ENCODE measurements at regions not wholly inside any gene's neighbourhood (a gene's known extent, or its start where the extent isn't known, plus 50 kb on each side); places are given as distances from the start of the nearest gene placed in this dataset.
"Not testable (repeated sequence)": the region's sequence is repeated elsewhere in the genome, so short reads cannot be mapped to it uniquely, and the experiment has no call there.

DNA sequence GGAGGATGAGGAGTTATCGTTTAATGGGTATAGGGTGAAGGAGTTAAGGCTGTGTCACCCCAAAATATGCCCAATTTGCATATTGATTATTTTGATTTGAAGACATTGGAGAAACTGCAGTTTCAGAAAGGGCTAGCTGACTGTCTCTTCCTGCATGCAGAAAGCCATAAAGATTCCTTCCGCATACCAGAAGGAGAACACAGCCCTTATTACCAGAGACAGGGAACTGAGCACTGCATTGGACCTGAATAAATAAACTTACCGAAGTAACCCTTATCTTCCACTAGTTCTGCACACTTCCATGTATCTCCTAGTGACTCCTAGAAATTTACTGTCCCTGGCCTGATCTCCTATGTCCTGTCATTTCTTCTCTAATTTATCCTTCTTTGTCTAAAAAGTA, 821.9 kb upstream of the AUTS2 start:
- Histone ChIP-seq H3K79me2 (ENCODE audit: insufficient read depth, low read depth) (no peaks in the 10 kb centered on the region), H3K4me1 (ENCODE audit: low read depth, poor library complexity, severe bottlenecking) (no peaks in the 10 kb centered on the region), H3K4me2 (no peak overlapping the region), H3K9ac (no peak overlapping the region), H2AFZ (ENCODE audit: low read depth) (no peak overlapping the region), H3K27ac (no peak overlapping the region), H3K36me3 (ENCODE audit: insufficient read depth) (no peaks in the 10 kb centered on the region), H3K27me3 (ENCODE audit: insufficient read depth, low read depth) (no peaks in the 10 kb centered on the region), H4K20me1 (ENCODE audit: insufficient read depth) (no peaks in the 10 kb centered on the region), H3K4me3 (IDR thresholded peaks at IDR 0.05; ENCODE audit: insufficient read depth, low read depth, low read length) (no peak overlapping the region)
- TF ChIP-seq, protein P1, sequence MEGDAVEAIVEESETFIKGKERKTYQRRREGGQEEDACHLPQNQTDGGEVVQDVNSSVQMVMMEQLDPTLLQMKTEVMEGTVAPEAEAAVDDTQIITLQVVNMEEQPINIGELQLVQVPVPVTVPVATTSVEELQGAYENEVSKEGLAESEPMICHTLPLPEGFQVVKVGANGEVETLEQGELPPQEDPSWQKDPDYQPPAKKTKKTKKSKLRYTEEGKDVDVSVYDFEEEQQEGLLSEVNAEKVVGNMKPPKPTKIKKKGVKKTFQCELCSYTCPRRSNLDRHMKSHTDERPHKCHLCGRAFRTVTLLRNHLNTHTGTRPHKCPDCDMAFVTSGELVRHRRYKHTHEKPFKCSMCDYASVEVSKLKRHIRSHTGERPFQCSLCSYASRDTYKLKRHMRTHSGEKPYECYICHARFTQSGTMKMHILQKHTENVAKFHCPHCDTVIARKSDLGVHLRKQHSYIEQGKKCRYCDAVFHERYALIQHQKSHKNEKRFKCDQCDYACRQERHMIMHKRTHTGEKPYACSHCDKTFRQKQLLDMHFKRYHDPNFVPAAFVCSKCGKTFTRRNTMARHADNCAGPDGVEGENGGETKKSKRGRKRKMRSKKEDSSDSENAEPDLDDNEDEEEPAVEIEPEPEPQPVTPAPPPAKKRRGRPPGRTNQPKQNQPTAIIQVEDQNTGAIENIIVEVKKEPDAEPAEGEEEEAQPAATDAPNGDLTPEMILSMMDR (conservative IDR thresholded peaks at IDR 0.05; ENCODE audit: low read depth, low read length), result no peak

DNA sequence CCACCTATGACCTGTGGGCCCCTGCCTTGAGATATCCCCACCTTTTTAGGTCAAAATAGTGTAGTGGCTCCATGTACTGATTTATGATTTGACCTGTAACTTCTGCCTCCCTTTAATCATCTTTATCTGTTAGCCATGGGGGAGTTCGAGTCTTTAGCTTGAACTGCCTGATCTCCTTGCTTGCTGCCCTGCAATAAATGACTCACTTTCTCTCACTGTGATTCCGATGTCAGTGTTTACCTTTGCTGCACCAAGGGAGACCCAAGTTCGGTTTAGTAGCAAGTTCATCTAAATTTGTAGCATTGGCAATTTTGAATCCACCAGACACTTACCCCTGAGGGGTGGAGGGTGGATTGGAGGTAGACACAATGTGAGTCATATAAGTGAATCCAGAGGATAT, 814.6 kb upstream of the AUTS2 start:
- Histone ChIP-seq H3K9ac (no peak overlapping the region), H3K27me3 (ENCODE audit: insufficient read depth, low read depth) (no peaks in the 10 kb centered on the region), H3K79me2 (ENCODE audit: insufficient read depth, low read depth) (no peaks in the 10 kb centered on the region), H3K4me3 (IDR thresholded peaks at IDR 0.05; ENCODE audit: insufficient read depth, low read depth, low read length) (no peak overlapping the region), H3K4me2 (no peak overlapping the region), H2AFZ (ENCODE audit: low read depth) (no peak overlapping the region), H3K36me3 (ENCODE audit: insufficient read depth) (no peaks in the 10 kb centered on the region), H3K4me1 (ENCODE audit: low read depth, poor library complexity, severe bottlenecking) (no peaks in the 10 kb centered on the region), H3K27ac (no peak overlapping the region), H4K20me1 (ENCODE audit: insufficient read depth) (no peaks in the 10 kb centered on the region)
- TF ChIP-seq, protein P1 (conservative IDR thresholded peaks at IDR 0.05; ENCODE audit: low read depth, low read length), result no peak

DNA sequence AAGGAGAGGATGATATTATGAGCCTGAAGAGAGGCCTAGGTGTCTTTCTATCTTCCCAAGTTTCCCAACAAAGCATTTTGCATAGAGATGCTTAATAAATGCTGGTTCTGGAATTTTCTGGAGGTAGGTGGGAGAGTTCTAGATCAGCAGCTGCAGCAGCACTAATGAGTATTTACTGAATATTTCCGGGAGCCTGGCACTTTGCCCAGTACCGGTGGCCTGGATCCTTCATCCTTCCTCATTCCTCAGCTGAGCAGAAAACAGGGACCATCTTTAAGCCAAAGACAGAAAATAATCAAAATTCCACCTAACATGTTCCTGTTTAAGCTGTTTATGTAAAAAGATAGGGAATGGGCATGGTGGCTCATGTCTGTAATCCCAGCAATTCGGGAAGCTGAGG, 813.2 kb upstream of the AUTS2 start:
- H2AFZ ChIP-seq (ENCODE audit: low read depth), result no peak overlapping the region
- TF ChIP-seq, protein P1 (conservative IDR thresholded peaks at IDR 0.05; ENCODE audit: low read depth, low read length), result no peak
- no peaks in the 10 kb centered on the region for H3K27me3 ChIP-seq (ENCODE audit: insufficient read depth, low read depth)
- no peaks in the 10 kb centered on the region for H4K20me1 ChIP-seq (ENCODE audit: insufficient read depth)
- H3K9ac ChIP-seq, result no peak overlapping the region
- H3K4me2 ChIP-seq, result no peak overlapping the region
- H3K79me2 ChIP-seq (ENCODE audit: insufficient read depth, low read depth), result no peaks in the 10 kb centered on the region
- H3K27ac ChIP-seq, result no peak overlapping the region
- H3K36me3 ChIP-seq (ENCODE audit: insufficient read depth), result no peaks in the 10 kb centered on the region
- no peak overlapping the region for H3K4me3 ChIP-seq (IDR thresholded peaks at IDR 0.05; ENCODE audit: insufficient read depth, low read depth, low read length)
- H3K4me1 ChIP-seq (ENCODE audit: low read depth, poor library complexity, severe bottlenecking), result no peaks in the 10 kb centered on the region

DNA sequence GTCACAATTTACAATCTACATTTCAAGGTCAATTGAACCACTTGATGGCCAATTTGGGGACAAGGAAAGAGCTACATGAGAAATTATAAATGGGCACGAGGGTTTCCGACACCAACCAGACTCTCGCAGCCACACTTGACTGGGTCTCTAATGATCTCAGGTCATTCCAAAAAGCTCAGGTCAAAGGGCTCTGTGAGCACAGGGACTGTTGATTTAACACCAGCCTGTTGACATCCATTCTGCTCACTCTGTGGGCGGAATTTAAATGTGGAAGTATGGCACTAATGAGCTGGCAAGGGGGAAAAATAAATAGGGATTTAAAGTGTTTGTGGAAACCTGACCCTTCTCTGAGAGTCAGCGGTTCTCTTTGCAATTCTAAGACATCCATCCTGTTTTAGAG, 810.7 kb upstream of the AUTS2 start:
- no peak overlapping the region for H3K27ac ChIP-seq
- H3K4me3 ChIP-seq (IDR thresholded peaks at IDR 0.05; ENCODE audit: insufficient read depth, low read depth, low read length), result no peak overlapping the region
- H3K79me2 ChIP-seq (ENCODE audit: insufficient read depth, low read depth), result no peaks in the 10 kb centered on the region
- H4K20me1 ChIP-seq (ENCODE audit: insufficient read depth), result no peaks in the 10 kb centered on the region
- H3K27me3 ChIP-seq (ENCODE audit: insufficient read depth, low read depth), result no peaks in the 10 kb centered on the region
- no peaks in the 10 kb centered on the region for H3K4me1 ChIP-seq (ENCODE audit: low read depth, poor library complexity, severe bottlenecking)
- TF ChIP-seq, protein P1 (conservative IDR thresholded peaks at IDR 0.05; ENCODE audit: low read depth, low read length), result no peak
- H3K9ac ChIP-seq, result no peak overlapping the region
- H2AFZ ChIP-seq (ENCODE audit: low read depth), result no peak overlapping the region
- no peaks in the 10 kb centered on the region for H3K36me3 ChIP-seq (ENCODE audit: insufficient read depth)
- no peak overlapping the region for H3K4me2 ChIP-seq

DNA sequence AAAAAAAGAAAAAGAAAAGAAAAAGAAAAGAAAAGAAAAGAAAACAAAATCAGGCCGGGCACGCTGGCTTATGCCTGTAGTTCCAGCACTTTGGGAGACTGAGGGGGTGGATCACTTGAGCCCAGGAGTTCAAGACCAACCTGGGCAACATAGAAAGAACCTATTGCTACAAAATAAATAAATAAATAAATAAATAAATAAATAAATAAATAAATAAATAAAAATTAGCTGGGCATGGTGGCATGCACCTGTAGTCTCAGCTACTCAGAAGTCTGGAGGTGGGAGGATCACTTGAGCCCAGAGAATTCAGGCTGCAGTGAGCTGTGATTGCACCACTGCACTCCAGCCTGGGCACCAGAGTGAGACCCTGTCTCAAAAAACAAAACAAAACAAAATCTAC, 809.7 kb upstream of the AUTS2 start:
- H3K27ac ChIP-seq; H3K27me3 ChIP-seq (ENCODE audit: insufficient read depth, low read depth); H4K20me1 ChIP-seq (ENCODE audit: insufficient read depth); H3K36me3 ChIP-seq (ENCODE audit: insufficient read depth); H3K9ac ChIP-seq; H3K4me1 ChIP-seq (ENCODE audit: low read depth, poor library complexity, severe bottlenecking); H3K4me2 ChIP-seq; H3K4me3 ChIP-seq (IDR thresholded peaks at IDR 0.05; ENCODE audit: insufficient read depth, low read depth, low read length); H3K79me2 ChIP-seq (ENCODE audit: insufficient read depth, low read depth); H2AFZ ChIP-seq (ENCODE audit: low read depth): not testable (repeated sequence)
